ENCODE measurements at regions not wholly inside any gene's neighbourhood (a gene's known extent, or its start where the extent isn't known, plus 50 kb on each side); places are given as distances from the start of the nearest gene placed in this dataset.

DNA sequence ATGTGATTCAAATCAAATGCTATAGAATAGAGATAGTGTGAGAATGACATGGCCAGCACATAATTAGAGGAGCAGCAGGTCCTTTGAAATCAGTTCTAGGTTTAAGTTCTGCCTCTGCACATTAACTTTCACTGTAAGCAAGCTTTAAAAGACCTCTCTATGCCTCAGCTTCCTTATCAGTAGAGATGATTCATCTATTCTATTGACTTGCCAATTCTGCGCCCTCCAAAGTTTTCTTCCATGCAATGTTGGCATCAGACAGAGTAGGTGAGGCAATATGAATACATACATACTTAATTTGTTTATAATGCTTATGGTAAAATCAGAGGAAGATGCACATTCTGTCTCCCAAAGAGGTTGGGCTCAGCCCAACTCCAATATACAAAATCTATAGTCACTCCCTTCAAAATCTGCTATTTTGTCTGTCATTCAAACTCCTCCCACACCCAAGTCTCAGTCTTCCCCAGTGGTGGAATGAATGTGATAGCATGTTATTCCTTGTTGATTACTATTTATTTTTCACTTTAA is 525.5 kb downstream of the RFC3 start:
- TF ChIP-seq, protein P1, sequence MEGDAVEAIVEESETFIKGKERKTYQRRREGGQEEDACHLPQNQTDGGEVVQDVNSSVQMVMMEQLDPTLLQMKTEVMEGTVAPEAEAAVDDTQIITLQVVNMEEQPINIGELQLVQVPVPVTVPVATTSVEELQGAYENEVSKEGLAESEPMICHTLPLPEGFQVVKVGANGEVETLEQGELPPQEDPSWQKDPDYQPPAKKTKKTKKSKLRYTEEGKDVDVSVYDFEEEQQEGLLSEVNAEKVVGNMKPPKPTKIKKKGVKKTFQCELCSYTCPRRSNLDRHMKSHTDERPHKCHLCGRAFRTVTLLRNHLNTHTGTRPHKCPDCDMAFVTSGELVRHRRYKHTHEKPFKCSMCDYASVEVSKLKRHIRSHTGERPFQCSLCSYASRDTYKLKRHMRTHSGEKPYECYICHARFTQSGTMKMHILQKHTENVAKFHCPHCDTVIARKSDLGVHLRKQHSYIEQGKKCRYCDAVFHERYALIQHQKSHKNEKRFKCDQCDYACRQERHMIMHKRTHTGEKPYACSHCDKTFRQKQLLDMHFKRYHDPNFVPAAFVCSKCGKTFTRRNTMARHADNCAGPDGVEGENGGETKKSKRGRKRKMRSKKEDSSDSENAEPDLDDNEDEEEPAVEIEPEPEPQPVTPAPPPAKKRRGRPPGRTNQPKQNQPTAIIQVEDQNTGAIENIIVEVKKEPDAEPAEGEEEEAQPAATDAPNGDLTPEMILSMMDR (IDR thresholded peaks at IDR 0.05) = no peak
- TF ChIP-seq POLR2A (IDR thresholded peaks at IDR 0.05) (no peak), POLR2AphosphoS5 (IDR thresholded peaks at IDR 0.05; ENCODE audit: insufficient read depth in 1 of 2, low read depth in 1 of 2) (no peak)

Data from vagina (tissue), 2 donors.